ENCODE measurements at regions not wholly inside any gene's neighbourhood (a gene's known extent, or its start where the extent isn't known, plus 50 kb on each side); places are given as distances from the start of the nearest gene placed in this dataset.

- TF ChIP-seq CTCF (IDR thresholded peaks at IDR 0.05), result no peak
- no peak for TF ChIP-seq POLR2AphosphoS5 (IDR thresholded peaks at IDR 0.05)
Observed at GRCh38 chr4:66956426-66956825, 588.9 kb downstream of the CENPC start.
